Testis (tissue), 2 donors: ENCODE measurements at regions not wholly inside any gene's neighbourhood (a gene's known extent, or its start where the extent isn't known, plus 50 kb on each side); places are given as distances from the start of the nearest gene placed in this dataset.

Source experiments
- CTCF ChIP-seq, 3 experiments: fragments of 450-650 bp in 2 of 3; fragments of 200-600 bp in 1 of 3; sonication (generic) in 1 of 3; IDR thresholded peaks; one replicate each; pipeline ENCODE4 v1.5.1; 2016 to 2019; ENCODE audit warnings: antibody characterized with exemption in 3 of 3, mild to moderate bottlenecking in 2 of 3, moderate library complexity in 1 of 3
- POLR2A ChIP-seq: fragments of 450-650 bp; IDR thresholded peaks from one replicate; pipeline ENCODE4 v1.6.1; 2017; ENCODE audit warnings: antibody characterized with exemption, mild to moderate bottlenecking, moderate library complexity

GRCh38 chr1:67572594-67573221 lies 112.3 kb upstream of the GADD45A start:
- TF ChIP-seq CTCF (IDR thresholded peaks at IDR 0.05) (no peak), POLR2A (no peak)
